ENCODE measurements at regions not wholly inside any gene's neighbourhood (a gene's known extent, or its start where the extent isn't known, plus 50 kb on each side); places are given as distances from the start of the nearest gene placed in this dataset.

- no peak for TF ChIP-seq TBP (IDR thresholded peaks at IDR 0.05; ENCODE audit: low read depth, low read length)
- TF ChIP-seq POLR2A (IDR thresholded peaks at IDR 0.05; ENCODE audit: control extremely low read depth in 1 of 2, low read depth in 2 of 2, low read length in 2 of 2): no peak
- no peak for TF ChIP-seq CBX8 (IDR thresholded peaks at IDR 0.05; ENCODE audit: borderline replicate concordance, low read depth, low read length)
- TF ChIP-seq EZH2 (IDR thresholded peaks at IDR 0.05; ENCODE audit: low read depth, low read length, severe bottlenecking): no peak
- TF ChIP-seq, protein P1, sequence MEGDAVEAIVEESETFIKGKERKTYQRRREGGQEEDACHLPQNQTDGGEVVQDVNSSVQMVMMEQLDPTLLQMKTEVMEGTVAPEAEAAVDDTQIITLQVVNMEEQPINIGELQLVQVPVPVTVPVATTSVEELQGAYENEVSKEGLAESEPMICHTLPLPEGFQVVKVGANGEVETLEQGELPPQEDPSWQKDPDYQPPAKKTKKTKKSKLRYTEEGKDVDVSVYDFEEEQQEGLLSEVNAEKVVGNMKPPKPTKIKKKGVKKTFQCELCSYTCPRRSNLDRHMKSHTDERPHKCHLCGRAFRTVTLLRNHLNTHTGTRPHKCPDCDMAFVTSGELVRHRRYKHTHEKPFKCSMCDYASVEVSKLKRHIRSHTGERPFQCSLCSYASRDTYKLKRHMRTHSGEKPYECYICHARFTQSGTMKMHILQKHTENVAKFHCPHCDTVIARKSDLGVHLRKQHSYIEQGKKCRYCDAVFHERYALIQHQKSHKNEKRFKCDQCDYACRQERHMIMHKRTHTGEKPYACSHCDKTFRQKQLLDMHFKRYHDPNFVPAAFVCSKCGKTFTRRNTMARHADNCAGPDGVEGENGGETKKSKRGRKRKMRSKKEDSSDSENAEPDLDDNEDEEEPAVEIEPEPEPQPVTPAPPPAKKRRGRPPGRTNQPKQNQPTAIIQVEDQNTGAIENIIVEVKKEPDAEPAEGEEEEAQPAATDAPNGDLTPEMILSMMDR (IDR thresholded peaks at IDR 0.05; ENCODE audit: control extremely low read depth in 1 of 3, insufficient read depth in 1 of 3, low read depth in 1 of 3, low read length in 3 of 3): no peak
- TF ChIP-seq, protein P2, sequence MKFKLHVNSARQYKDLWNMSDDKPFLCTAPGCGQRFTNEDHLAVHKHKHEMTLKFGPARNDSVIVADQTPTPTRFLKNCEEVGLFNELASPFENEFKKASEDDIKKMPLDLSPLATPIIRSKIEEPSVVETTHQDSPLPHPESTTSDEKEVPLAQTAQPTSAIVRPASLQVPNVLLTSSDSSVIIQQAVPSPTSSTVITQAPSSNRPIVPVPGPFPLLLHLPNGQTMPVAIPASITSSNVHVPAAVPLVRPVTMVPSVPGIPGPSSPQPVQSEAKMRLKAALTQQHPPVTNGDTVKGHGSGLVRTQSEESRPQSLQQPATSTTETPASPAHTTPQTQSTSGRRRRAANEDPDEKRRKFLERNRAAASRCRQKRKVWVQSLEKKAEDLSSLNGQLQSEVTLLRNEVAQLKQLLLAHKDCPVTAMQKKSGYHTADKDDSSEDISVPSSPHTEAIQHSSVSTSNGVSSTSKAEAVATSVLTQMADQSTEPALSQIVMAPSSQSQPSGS (IDR thresholded peaks at IDR 0.05; ENCODE audit: low read length): no peak
- no peak for TF ChIP-seq YY1 (IDR thresholded peaks at IDR 0.05; ENCODE audit: low read depth, low read length)
- TF ChIP-seq CREB1 (IDR thresholded peaks at IDR 0.05): no peak
- no peak for TF ChIP-seq MAFK (IDR thresholded peaks at IDR 0.05; ENCODE audit: low read depth, low read length)
- TF ChIP-seq, protein P3, sequence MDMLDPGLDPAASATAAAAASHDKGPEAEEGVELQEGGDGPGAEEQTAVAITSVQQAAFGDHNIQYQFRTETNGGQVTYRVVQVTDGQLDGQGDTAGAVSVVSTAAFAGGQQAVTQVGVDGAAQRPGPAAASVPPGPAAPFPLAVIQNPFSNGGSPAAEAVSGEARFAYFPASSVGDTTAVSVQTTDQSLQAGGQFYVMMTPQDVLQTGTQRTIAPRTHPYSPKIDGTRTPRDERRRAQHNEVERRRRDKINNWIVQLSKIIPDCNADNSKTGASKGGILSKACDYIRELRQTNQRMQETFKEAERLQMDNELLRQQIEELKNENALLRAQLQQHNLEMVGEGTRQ (IDR thresholded peaks at IDR 0.05; ENCODE audit: low read length): no peak
- TF ChIP-seq SRF (IDR thresholded peaks at IDR 0.05; ENCODE audit: low read depth, low read length): no peak
- TF ChIP-seq HDAC6 (IDR thresholded peaks at IDR 0.05; ENCODE audit: low read depth, low read length): no peak
- no peak for TF ChIP-seq MAX (IDR thresholded peaks at IDR 0.05)
- no peak for TF ChIP-seq SUZ12 (IDR thresholded peaks at IDR 0.05; ENCODE audit: low read length)
Observed at GRCh38 chr6:153984811-153985210, 54.2 kb upstream of the OPRM1 start.
